ENCODE measurements at regions not wholly inside any gene's neighbourhood (a gene's known extent, or its start where the extent isn't known, plus 50 kb on each side); places are given as distances from the start of the nearest gene placed in this dataset.

- TF ChIP-seq JUNB (IDR thresholded peaks at IDR 0.05), result no peak
- TF ChIP-seq NFIC (IDR thresholded peaks at IDR 0.05; ENCODE audit: low read depth, low read length), result no peak
- no peak; the same call in 1 of the 2 replicates for TF ChIP-seq HCFC1 (IDR thresholded peaks at IDR 0.05; ENCODE audit: low read length)
- TF ChIP-seq ZNF217 (IDR thresholded peaks at IDR 0.05), result peak; percentile 76
- no peak for TF ChIP-seq HSF1 (IDR thresholded peaks at IDR 0.05; ENCODE audit: low read depth, low read length)
- peak; percentile 18 to 69; a peak in 2 of 4 replicates for TF ChIP-seq EP300 (IDR thresholded peaks at IDR 0.05; ENCODE audit: borderline replicate concordance in 1 of 2, control insufficient read depth in 1 of 2, low read depth in 2 of 2, low read length in 2 of 2)
- TF ChIP-seq TCF12 (IDR thresholded peaks at IDR 0.05; ENCODE audit: low read depth, low read length), result peak; percentile 82; the same call in 1 of the 2 replicates
- TF ChIP-seq PBX3 (IDR thresholded peaks at IDR 0.05; ENCODE audit: insufficient replicate concordance, low read depth, low read length), result peak; percentile 81
- peak; percentile 16 for TF ChIP-seq MEF2B (IDR thresholded peaks at IDR 0.05; ENCODE audit: partially characterized antibody, poor library complexity, severe bottlenecking)
- TF ChIP-seq SP1 (IDR thresholded peaks at IDR 0.05; ENCODE audit: low read depth, low read length), result no peak
- no peak for TF ChIP-seq ZNF274 (IDR thresholded peaks at IDR 0.05; ENCODE audit: insufficient read depth, insufficient read length)
- TF ChIP-seq NFYB (IDR thresholded peaks at IDR 0.05; ENCODE audit: insufficient read depth, low read depth, low read length), result no peak
- TF ChIP-seq NFYA (IDR thresholded peaks at IDR 0.05; ENCODE audit: borderline replicate concordance, low read depth, low read length), result no peak
- no peak for TF ChIP-seq TARDBP (IDR thresholded peaks at IDR 0.05; ENCODE audit: borderline replicate concordance)
- TF ChIP-seq YY1 (IDR thresholded peaks at IDR 0.05; ENCODE audit: low read depth, low read length), result peak; percentile 60; the same call in 1 of the 2 replicates
- TF ChIP-seq BCL11A (IDR thresholded peaks at IDR 0.05; ENCODE audit: low read depth, low read length), result peak; percentile 38; the same call in 1 of the 2 replicates
- no peak for TF ChIP-seq KDM1A (IDR thresholded peaks at IDR 0.05; ENCODE audit: borderline replicate concordance)
- TF ChIP-seq POLR2A (IDR thresholded peaks at IDR 0.05; ENCODE audit: low read depth, low read length), result peak; percentile 62
- peak; percentile 93 for TF ChIP-seq GATAD2B (conservative IDR thresholded peaks at IDR 0.05; ENCODE audit: low read depth)
- peak; percentile 74 for TF ChIP-seq BCL3 (IDR thresholded peaks at IDR 0.05; ENCODE audit: borderline replicate concordance, insufficient read depth, low read depth, low read length, poor library complexity, severe bottlenecking)
- TF ChIP-seq WRNIP1 (IDR thresholded peaks at IDR 0.05; ENCODE audit: borderline replicate concordance, low read depth, low read length), result no peak
- no peak for TF ChIP-seq E4F1 (IDR thresholded peaks at IDR 0.05; ENCODE audit: borderline replicate concordance, partially characterized antibody)
Measured at GRCh38 chr14:76956316-76957090, 72.0 kb downstream of the IRF2BPL start (continued).

Measured in GM12878 (cell line).